ENCODE measurements at regions not wholly inside any gene's neighbourhood (a gene's known extent, or its start where the extent isn't known, plus 50 kb on each side); places are given as distances from the start of the nearest gene placed in this dataset.

- Histone ChIP-seq H3K9me3 (no peaks in the 10 kb centered on the region), H3K36me3 (no peaks in the 10 kb centered on the region), H3K4me3 (replicated peaks in 1 of 3) (no peak overlapping the region), H3K27me3 (no peaks in the 10 kb centered on the region), H3K27ac (no peak overlapping the region), H3K4me1 (no peaks in the 10 kb centered on the region)
- 92 to 94% methylated on average over 3 of the region's 3 CpGs for WGBS, 2 donors
- no peak for DNase-seq
- TF ChIP-seq CTCF (IDR thresholded peaks at IDR 0.05), result no peak
- no peak for TF ChIP-seq POLR2A (IDR thresholded peaks at IDR 0.05)
- intact Hi-C loops (cut with DNase I), result no loop called here
Observed at GRCh38 chr13:65623148-65623547, 1607.0 kb downstream of the PCDH9 start.

GRCh38 chr13:65615506-65615905, 1614.6 kb downstream of the PCDH9 start:
- Histone ChIP-seq H3K9me3 (no peaks in the 10 kb centered on the region), H3K4me3 (replicated peaks in 1 of 3) (no peak overlapping the region), H3K27ac (no peak overlapping the region), H3K27me3 (no peaks in the 10 kb centered on the region), H3K36me3 (no peaks in the 10 kb centered on the region), H3K4me1 (no peaks in the 10 kb centered on the region)
- TF ChIP-seq CTCF (IDR thresholded peaks at IDR 0.05), result no peak
- no peak for TF ChIP-seq POLR2A (IDR thresholded peaks at IDR 0.05)
- intact Hi-C loops (cut with DNase I), result no loop called here
- no peak for DNase-seq
- 83 to 89% methylated on average over 3 of the region's 3 CpGs for WGBS, 2 donors

- TF ChIP-seq POLR2A (IDR thresholded peaks at IDR 0.05), result no peak
- no peak for TF ChIP-seq CTCF (IDR thresholded peaks at IDR 0.05)
- H3K4me3 ChIP-seq (replicated peaks in 1 of 3), result no peak overlapping the region
- H3K27me3 ChIP-seq, result no peaks in the 10 kb centered on the region
- no peaks in the 10 kb centered on the region for H3K36me3 ChIP-seq
- no peak overlapping the region for H3K27ac ChIP-seq
- WGBS, 2 donors, result 77 to 79% methylated on average over 2 of the region's 2 CpGs
- DNase-seq, result no peak
- no peaks in the 10 kb centered on the region for H3K9me3 ChIP-seq
- H3K4me1 ChIP-seq, result no peaks in the 10 kb centered on the region
- intact Hi-C loops (cut with DNase I), result no loop called here
Observed at GRCh38 chr13:65613004-65613403, 1617.1 kb downstream of the PCDH9 start.

GRCh38 chr13:65609350-65609749, 1620.8 kb downstream of the PCDH9 start:
- WGBS, 2 donors, result 81 to 89% methylated on average over 2 of the region's 2 CpGs
- Histone ChIP-seq H3K4me3 (replicated peaks in 1 of 3) (no peak overlapping the region), H3K27ac (no peak overlapping the region), H3K9me3 (no peaks in the 10 kb centered on the region), H3K4me1 (no peaks in the 10 kb centered on the region), H3K27me3 (no peaks in the 10 kb centered on the region), H3K36me3 (no peaks in the 10 kb centered on the region)
- DNase-seq, result no peak
- intact Hi-C loops (cut with DNase I), result no loop called here
- TF ChIP-seq CTCF (IDR thresholded peaks at IDR 0.05) (no peak), POLR2A (IDR thresholded peaks at IDR 0.05) (no peak)

- Histone ChIP-seq H3K4me3 (replicated peaks in 1 of 3) (no peak overlapping the region), H3K27me3 (no peaks in the 10 kb centered on the region), H3K36me3 (no peaks in the 10 kb centered on the region), H3K9me3 (no peaks in the 10 kb centered on the region), H3K4me1 (no peaks in the 10 kb centered on the region), H3K27ac (no peak overlapping the region)
- intact Hi-C loops (cut with DNase I), result no loop called here
- 81 to 86% methylated on average over 2 of the region's 2 CpGs for WGBS, 2 donors
- no peak for DNase-seq
- no peak for TF ChIP-seq POLR2A (IDR thresholded peaks at IDR 0.05)
- no peak for TF ChIP-seq CTCF (IDR thresholded peaks at IDR 0.05)
Observed at GRCh38 chr13:65606622-65607021, 1623.5 kb downstream of the PCDH9 start.
